Hippocampal formation (tissue), 2 donors: ENCODE measurements at regions not wholly inside any gene's neighbourhood (a gene's known extent, or its start where the extent isn't known, plus 50 kb on each side); places are given as distances from the start of the nearest gene placed in this dataset.
"Not testable (repeated sequence)": the region's sequence is repeated elsewhere in the genome, so short reads cannot be mapped to it uniquely, and the experiment has no call there.

Source experiments
- DNase-seq, 2 donors: peaks; one replicate each; lab custom pipeline; 2025; lab: John Stamatoyannopoulos, UW

DNA sequence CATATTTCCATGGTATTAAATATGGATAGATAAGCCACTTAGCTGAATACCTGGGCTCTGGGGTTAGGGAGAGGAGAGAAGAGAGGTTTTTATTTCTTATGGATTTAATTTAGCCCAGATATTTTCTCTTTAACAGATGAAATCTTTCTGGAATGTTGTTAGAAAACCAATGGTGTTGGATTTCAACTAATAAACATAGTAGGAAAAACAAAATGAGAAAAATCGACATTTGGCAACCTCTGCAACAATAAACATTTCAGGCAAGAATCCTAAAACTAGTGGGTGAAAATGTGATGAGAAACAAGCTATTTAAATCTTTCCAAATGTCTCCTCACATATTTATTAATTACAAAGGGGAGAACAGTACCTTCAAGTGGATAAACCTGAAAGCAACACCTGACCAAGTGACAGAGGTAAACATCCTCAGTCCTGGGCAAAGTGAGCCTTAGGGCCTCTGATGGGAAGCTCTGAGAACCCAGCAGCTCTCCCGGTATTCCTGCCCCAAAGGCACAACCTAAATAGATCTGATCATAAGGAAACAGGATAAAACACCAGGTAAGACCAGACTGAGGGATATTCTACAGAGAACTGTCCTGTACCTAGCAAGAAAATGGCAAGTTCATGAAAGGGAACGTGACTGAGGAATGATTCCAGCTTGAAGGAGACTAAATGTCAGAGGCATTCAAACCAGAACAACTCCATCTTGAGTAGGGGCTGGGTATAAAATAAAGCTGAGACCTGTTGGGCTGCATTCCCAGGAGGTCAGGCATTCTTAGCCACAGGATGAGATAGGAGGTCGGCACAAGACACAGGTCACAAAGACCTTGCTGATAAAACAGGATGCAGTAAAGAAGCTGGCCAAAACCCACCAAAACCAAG lies 163.7 kb downstream of the ESM1 start:
- no peak for DNase-seq

GRCh38 chr5:54820346-54821134 lies 164.9 kb downstream of the ESM1 start:
- no peak for DNase-seq

GRCh38 chr5:54807421-54807820 lies 178.0 kb downstream of the ESM1 start:
- no peak for DNase-seq

- DNase-seq, result no peak
Measured at GRCh38 chr5:54804521-54804920, 180.9 kb downstream of the ESM1 start.

- DNase-seq, result no peak
Measured at GRCh38 chr5:54804086-54804485, 181.3 kb downstream of the ESM1 start.

- DNase-seq, result no peak
Measured at GRCh38 chr5:54803471-54804011, 181.9 kb downstream of the ESM1 start.

- DNase-seq, result no peak
Measured at GRCh38 chr5:54799645-54800044, 185.7 kb downstream of the ESM1 start.

GRCh38 chr5:54795777-54796176 lies 189.6 kb downstream of the ESM1 start:
- DNase-seq, result no peak

DNA sequence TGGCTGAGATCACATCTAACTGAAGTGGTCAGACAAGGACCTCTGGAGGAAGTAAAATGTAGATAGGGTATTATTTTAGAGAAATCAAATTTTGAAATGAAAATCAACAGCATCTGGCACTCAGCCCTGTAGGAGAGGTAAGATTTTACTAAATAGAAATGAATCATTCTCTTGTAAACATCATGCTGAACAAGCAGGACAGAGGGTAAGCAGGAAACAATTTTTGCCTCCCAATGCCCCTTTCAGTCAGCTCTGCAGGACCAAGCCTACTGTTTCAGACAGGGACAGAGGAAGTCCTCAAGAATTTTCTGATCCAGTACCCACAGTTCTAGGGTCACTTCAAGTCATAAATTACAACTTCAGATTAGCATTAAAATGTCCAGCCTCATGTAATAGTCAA lies 190.1 kb downstream of the ESM1 start:
- DNase-seq, result no peak

DNA sequence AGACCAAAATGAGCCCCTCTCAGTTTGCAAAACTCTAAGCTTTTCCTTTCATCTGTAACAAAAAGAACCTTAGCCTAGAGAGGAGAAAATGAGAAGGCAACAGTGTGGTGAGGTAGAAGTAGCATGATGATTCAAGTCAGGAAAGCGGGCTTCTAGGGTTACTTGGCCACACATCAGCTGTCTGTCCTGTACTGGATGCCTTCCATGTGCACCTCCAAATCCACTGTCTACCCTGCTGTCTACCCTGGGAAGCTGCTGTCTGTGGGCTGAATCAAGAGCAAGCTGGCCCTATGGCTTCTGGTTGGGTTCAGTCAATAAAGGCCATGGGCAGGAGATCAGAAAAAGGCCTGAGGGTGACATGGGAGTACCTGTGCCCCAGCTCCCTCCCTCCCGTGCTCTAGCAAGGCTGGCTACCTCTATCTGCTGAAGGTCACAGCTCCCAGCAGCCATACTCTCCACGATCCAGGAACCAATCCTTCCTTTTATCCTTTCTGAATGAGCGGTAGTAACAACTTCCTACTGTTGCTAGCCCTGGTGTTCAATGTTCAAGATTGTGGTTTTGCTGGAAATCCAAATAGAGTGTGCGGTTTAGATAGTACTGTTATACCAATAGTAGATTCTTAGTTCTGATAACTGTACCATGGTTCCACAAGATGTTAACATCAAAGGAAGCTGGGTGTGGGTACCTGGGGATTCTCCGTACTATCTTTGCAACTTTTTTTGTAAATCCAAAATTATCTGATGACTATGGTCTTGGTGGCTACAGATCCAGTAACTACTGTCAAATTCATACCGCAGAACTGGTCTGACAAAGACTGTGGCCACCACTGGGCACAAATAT lies 191.0 kb downstream of the ESM1 start:
- no peak for DNase-seq

DNA sequence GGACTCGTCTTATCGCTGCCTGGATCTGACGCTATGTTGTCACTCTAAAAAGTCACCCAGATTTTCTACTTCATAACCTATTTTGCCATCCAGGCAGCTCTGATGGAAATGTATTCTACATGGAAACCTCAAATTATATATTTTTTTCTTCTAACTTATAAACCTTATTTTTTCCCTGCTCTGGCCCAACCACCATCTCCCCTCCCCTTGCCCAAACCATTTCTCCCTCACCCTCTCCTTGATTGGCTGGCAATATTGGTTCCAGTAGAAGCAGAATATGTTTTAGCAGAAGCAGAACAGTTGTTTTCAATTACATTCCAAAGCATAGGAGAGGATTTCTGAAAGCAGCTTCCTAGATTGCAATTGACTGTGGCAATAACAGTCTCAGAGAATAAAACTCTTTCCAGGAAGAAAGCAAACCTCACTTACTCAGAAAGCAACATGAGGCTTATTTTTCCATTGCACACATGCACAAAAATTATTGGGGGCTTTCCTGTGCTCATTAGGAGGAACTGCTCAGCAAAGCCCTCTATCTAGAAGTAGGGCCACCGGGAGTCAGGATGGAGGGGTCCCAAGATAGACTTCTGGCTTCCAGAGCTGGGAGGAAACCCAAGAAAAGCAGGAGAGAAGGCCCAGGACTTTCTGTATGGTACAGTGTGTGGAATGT lies 191.8 kb downstream of the ESM1 start:
- no peak for DNase-seq

GRCh38 chr5:54792611-54793404 lies 192.6 kb downstream of the ESM1 start:
- no peak for DNase-seq

DNA sequence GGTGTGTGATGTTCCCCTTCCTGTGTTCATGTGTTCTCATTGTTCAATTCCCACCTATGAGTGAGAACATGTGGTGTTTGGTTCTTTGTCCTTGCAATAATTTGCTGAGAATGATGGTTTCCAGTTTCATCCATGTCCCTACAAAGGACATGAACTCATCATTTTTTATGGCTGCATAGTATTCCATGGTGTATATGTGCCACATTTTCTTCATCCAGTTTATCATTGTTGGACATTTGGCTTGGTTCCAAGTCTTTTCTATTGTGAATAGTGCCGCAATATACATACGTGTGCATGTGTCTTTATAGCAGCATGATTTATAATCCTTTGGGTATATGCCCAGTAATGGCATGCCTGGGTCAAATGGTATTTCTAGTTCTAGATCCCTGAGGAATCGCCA lies 197.5 kb downstream of the ESM1 start:
- not testable (repeated sequence) for DNase-seq

DNA sequence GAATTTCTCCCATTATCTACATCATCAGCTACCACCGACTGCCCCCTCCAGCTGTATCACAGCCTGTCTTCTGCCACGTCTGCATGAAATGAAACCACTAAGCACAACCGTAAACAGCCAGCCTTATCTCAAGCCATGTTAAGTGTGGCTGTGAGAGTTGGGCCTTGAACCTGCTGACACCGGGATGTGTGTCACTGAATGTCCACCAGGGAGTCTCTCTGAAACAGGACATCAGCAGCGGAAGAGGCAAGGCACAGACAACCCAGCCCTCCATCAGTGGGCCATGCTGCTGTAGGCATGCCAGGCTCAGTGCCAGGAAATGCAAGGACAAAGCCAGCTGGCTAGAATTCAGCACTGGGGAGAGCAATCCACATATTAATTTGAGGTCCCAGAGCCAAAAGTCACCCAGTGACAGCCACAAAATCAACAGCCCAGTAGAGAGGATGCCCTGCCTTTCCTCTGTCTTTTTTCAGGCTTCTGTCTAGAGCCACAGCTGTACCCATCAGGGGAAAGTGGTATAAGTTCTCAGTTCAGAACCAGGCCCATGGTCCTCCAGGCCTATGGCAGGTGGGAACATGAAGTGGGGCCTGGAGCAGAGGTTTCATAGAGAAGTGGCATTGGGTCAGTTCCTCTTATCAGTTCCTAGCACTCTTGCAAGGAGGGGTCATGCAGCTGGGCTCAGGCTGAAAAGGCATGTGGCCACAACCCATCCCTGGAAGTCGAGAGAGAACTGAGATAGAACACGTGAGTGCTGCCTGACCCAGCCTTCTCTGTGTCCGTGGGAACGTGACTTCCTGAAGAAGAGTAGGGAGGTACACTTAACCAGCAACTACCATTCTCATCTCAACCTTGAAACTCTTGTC lies 199.4 kb downstream of the ESM1 start:
- DNase-seq, result peak; percentile 37 to 63

- no peak for DNase-seq
Measured at GRCh38 chr5:54778783-54779182, 206.6 kb downstream of the ESM1 start.

DNA sequence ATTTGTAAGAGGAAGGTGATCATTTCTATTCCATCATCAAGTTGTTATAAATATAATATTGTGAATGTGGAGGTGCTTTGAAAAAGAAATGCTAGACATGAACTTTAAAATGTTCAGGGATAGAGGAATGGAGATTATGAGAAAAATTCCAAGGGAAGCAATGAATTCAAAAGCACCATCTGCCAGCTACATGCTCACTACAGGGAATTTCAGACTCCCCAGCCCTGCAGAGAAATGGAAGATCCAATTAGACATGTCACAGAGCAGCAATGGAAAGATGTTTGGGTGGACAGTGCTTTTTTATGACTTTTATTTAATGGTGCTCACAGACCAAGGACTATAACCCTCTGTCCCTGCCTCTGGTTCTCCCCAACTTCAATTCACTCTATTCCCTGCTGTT lies 209.7 kb downstream of the ESM1 start:
- no peak for DNase-seq

GRCh38 chr5:54774281-54775170 lies 210.9 kb downstream of the ESM1 start:
- no peak for DNase-seq

GRCh38 chr5:54772684-54773083 lies 212.7 kb downstream of the ESM1 start:
- no peak for DNase-seq

DNA sequence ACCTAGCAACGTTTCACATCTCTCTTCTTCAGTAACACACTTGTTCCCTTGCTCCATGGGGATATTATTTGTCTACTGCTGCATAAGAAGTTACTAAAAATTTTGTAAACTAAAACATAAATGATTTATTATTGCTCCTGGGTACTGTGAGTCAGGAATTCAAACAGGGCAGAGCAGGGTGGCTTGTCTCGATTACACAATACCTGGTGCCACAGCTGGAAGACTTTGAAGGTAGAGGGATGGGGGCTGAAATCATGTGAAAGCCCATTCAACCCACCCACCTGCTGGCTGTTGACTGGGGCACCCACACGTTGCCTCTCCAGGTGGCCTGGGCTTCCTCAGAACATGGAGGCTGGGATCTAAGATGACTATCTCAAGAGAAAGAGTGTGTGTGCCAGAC lies 213.2 kb downstream of the ESM1 start:
- DNase-seq, result no peak
